GM18858 (cell line): ENCODE measurements at regions not wholly inside any gene's neighbourhood (a gene's known extent, or its start where the extent isn't known, plus 50 kb on each side); places are given as distances from the start of the nearest gene placed in this dataset.

Experiments
- ATAC-seq: cut with Tn5 transposase; IDR thresholded peaks from one replicate; pipeline ENCODE4 v1.9.1; 2021; ENCODE audit not compliant: unreplicated experiment

- no peak for ATAC-seq
Observed at GRCh38 chr3:27591312-27592210, 107.4 kb upstream of the SLC4A7 start.

- no peak for ATAC-seq
Observed at GRCh38 chr3:27590437-27591298, 106.5 kb upstream of the SLC4A7 start.

- no peak for ATAC-seq
Observed at GRCh38 chr3:27589795-27590194, 105.6 kb upstream of the SLC4A7 start.

- ATAC-seq, result no peak
Observed at GRCh38 chr3:27585429-27585828, 101.2 kb upstream of the SLC4A7 start.

GRCh38 chr3:27584874-27585273 lies 100.7 kb upstream of the SLC4A7 start:
- ATAC-seq, result no peak

GRCh38 chr3:27581852-27582251 lies 97.7 kb upstream of the SLC4A7 start:
- ATAC-seq, result no peak

GRCh38 chr3:27578032-27578431 lies 93.8 kb upstream of the SLC4A7 start:
- no peak for ATAC-seq

GRCh38 chr3:27577504-27577903 lies 93.3 kb upstream of the SLC4A7 start:
- ATAC-seq, result no peak

- ATAC-seq, result no peak
Observed at GRCh38 chr3:27576171-27576570, 92.0 kb upstream of the SLC4A7 start.

GRCh38 chr3:27575499-27575898 lies 91.3 kb upstream of the SLC4A7 start:
- ATAC-seq, result no peak

- ATAC-seq, result no peak
Observed at GRCh38 chr3:27574438-27574795, 90.2 kb upstream of the SLC4A7 start.

GRCh38 chr3:27573780-27574437 lies 89.7 kb upstream of the SLC4A7 start:
- ATAC-seq, result no peak

- ATAC-seq, result no peak
Observed at GRCh38 chr3:27573138-27573537, 89.0 kb upstream of the SLC4A7 start.

- no peak for ATAC-seq
Observed at GRCh38 chr3:27571345-27571744, 87.2 kb upstream of the SLC4A7 start.

GRCh38 chr3:27570421-27571106 lies 86.4 kb upstream of the SLC4A7 start:
- ATAC-seq, result no peak

GRCh38 chr3:27568393-27568792 lies 84.2 kb upstream of the SLC4A7 start:
- no peak for ATAC-seq

- no peak for ATAC-seq
Observed at GRCh38 chr3:27567251-27567650, 83.1 kb upstream of the SLC4A7 start.

GRCh38 chr3:27565201-27565852 lies 81.1 kb upstream of the SLC4A7 start:
- no peak for ATAC-seq

- ATAC-seq, result no peak
Observed at GRCh38 chr3:27561576-27561975, 77.4 kb upstream of the SLC4A7 start.

GRCh38 chr3:27560484-27561056 lies 76.4 kb upstream of the SLC4A7 start:
- no peak for ATAC-seq
